Globus pallidus (tissue), 1 donor: ENCODE measurements at regions not wholly inside any gene's neighbourhood (a gene's known extent, or its start where the extent isn't known, plus 50 kb on each side); places are given as distances from the start of the nearest gene placed in this dataset.

Experiments used
- DNase-seq: peaks from one replicate; pipeline ENCODE4 v3.0.0-alpha.2; 2015; ENCODE audit warnings: low spot score

GRCh38 chr9:87249029-87249428 is 248.6 kb upstream of the DAPK1 start:
- DNase-seq, result no peak

GRCh38 chr9:87250205-87250604 is 247.5 kb upstream of the DAPK1 start:
- no peak for DNase-seq

- DNase-seq, result no peak
Observed at GRCh38 chr9:87255431-87256155, 242.1 kb upstream of the DAPK1 start.

DNA sequence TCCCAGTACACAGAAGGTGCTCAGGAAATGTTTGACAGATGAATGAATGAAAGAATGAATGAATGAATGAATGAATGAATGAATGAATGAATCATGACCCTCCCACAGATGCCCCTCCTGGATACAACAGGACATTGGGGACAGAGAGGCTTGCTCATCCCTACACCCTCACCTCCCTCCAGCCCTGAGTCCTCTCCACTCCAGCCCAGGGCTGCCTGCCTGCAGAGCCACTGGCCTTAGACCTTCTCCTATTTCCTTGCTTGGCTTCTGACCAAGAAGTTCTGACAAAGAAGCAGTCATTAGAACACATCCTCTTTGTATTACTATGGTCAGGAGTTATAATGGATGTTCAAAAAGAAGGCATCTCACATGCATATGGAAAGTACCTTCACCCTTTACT is 240.7 kb upstream of the DAPK1 start:
- no peak for DNase-seq

DNA sequence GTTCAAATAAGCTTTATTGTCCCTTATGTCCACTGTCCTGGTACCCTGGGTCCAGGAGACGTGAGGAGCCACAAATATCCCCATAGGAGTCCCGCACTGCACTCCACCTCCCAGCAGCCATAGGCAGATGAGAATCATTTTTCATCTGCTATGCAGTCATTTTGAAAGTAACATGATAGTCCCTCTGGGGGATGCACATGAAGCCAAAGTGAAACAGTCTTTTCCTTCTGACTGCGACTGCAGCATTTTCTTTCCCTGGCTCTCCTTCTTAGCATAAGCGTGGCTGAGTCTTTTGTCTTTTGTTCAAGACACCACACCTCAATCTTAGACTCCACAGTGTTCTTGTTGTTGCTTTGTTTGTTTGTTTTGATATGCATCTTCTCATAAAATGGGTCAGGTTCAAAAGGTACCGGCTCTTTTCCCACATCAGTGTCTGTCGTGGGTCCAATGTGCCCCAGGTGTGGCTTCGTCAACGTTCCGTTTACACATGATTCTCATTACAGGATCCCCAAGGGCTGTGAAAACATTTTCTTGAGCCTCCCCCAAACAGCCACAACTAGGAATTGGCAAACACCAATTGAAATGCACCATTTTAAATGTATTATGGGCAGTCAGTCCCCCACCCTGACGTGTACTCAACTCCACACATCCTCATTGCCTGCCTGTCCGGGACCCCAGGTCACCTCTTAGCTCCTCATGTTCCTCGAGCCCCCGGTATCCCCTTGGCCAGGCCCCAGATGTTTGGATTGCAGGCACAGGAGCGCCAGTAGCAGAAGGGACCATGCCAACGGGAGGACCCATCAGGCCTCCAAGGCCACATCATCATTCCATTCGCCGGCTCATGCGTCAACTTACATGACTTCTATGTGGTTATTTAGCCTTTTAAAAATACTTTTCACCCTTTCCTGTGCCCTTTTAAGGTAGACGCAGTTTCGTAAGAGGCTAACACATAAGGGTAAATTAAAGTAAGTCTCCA is 237.8 kb upstream of the DAPK1 start:
- DNase-seq, result no peak

DNA sequence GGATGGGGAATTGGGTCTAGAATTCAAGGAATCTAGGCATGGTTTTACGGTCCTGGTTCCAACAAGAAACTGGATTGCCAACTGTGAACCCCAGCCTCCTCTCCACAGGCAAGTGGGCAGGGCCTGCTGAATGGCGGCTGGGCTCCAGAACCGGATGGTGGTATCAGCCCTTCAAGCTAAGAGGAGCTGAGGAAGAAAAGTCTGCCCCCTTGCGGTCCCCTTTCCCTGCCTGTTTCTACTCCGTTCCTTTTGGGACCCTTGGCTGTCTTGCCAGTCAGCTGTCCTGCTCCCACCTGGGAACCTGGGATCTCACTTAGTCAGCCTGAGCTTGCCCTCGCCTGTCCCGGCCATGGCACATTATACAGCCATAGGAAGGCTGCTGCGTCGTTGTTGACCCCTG is 234.4 kb upstream of the DAPK1 start:
- DNase-seq, result no peak

DNA sequence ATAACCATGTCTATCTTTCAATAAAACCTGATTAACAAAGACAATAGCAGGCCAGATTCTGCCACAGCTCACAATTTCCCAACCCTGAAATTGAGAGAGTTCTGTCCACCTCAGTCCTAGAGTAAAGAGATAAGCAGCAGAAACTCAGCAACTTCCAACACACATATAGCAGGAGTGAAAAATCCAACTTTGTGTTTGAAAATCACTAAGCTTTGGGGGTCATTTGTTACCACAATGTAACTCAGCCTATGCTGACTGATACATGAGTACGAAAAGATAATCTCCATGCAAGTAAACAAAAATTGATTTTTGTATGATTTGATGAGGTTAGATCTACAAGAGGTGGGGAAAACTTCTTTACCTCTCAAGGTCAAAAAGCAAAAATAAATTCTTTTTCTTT is 231.0 kb upstream of the DAPK1 start:
- no peak for DNase-seq

GRCh38 chr9:87267251-87268070 is 230.2 kb upstream of the DAPK1 start:
- DNase-seq, result no peak

DNA sequence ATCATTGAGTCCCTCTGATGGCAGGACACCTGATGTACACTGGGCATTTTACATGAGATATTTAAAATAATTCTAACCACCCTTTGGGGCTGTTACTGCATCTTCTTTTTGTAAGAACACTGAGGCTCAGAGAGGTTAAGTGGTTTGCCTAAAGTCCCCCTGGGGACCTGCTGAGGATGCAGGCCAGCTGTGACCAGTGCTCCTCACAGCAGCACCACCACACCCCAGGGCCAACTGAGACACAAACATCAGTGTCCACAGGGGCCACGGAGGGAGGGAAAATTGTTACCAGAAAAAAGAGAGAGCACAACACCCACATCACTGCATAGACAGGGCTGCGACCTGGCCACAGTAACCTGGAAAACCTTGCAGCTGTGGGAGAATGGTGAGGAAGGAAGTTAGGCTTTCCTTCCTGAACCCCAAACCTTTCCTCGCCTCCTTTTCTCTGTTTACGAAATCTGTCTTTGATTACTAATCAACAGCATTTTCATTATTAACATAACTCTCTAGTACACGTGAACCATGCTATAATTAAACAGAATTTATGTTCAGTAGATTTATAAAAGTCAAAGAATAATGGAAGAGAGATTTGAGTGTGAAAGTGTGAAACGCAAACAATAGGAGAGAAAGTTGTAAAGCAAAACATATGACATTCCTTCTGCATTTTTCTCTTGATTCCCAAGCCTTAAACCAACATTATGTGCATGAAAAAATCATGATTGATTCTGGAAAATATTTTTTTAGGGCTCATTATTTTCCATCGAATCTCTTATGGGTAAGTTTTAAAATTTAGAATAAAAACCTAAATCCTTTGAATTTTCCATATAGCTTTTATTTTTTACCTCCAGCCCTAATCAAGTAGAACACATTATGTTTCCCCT is 228.1 kb upstream of the DAPK1 start:
- no peak for DNase-seq

- no peak for DNase-seq
Observed at GRCh38 chr9:87270221-87270847, 227.3 kb upstream of the DAPK1 start.

GRCh38 chr9:87270848-87271234 is 226.8 kb upstream of the DAPK1 start:
- no peak for DNase-seq

GRCh38 chr9:87271696-87272477 is 225.8 kb upstream of the DAPK1 start:
- no peak for DNase-seq

DNA sequence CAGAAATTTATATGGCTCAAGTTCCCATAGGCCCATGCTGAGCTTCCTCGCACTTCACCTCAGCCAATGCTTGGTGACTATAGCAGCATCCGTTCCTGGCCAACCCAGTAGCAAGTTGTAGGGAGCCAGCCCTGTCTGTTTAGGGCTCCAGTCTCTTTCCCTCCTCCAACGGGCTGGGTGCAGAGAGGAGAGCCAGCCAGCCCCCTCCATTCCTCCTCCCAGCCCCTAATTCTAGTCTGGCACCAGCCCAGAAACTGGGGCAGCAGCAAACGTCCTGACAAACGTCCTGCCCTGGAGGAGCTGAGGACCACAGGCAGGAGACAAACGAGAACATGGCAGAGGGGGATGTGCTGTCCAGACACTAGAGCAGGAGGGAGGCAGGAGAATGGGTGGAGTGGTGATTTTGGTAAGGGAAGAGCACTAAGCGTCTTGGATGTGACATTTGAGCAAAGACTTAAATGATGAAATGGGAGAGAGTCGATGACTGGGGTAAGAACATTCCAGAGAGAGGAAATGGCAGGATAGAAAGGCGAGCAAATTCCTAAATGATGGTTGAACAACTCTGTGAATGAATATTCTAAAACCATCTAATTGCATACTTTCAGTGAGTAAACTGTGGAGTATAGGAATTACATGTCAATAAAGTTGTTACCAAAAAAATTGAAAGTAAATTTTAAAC is 222.5 kb upstream of the DAPK1 start:
- DNase-seq, result no peak

DNA sequence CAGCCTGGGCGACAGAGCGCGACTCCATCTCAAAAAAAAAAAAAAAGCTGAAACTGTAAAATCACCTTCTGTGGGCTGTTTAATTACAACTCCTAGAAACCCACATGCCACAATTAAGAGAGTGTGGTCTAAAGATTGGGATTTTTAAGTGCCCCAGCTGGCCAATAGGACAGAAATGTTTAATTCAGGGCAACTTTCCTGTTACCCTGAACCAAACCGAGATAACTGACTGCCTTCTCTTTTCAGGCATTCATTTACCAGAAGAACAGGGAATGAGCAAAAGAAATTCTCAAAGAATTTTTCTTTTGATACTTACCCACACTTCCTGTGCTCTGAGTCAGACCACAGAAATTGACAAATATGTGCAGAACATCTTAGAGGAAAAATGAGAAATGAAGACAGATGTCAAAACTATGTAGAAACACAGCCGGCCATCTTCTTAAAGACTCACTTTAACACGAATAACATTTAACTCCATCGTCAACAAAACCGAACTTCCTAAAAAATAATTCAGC is 221.3 kb upstream of the DAPK1 start:
- DNase-seq, result no peak

GRCh38 chr9:87276851-87277261 is 220.8 kb upstream of the DAPK1 start:
- no peak for DNase-seq

DNA sequence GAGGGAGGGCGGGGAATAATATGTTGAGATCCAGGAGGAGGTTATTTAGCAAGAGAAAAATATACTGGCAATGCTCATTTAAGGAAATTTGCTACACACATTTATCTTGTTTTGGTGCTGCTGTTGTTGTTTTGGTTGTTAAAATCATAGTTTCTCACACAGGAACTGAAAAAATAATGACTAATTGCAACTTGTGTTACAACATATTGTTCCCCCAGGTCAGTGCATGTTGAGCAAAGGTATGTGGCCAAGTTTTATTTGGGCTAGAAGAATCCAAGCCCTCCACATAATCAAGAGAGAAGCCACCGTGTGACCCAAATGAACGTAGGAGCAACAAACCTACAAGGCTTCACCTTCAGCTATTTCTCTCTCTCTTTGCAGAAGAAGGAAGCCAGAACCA is 220.3 kb upstream of the DAPK1 start:
- no peak for DNase-seq

- DNase-seq, result no peak
Observed at GRCh38 chr9:87278971-87279733, 218.5 kb upstream of the DAPK1 start.

GRCh38 chr9:87280421-87280820 is 217.2 kb upstream of the DAPK1 start:
- no peak for DNase-seq
